GM10266 (cell line): ENCODE measurements at regions not wholly inside any gene's neighbourhood (a gene's known extent, or its start where the extent isn't known, plus 50 kb on each side); places are given as distances from the start of the nearest gene placed in this dataset.

Experiments
- DNase-seq: peaks from one replicate; pipeline ENCODE4 v3.0.0; 2012; ENCODE audit errors: extremely low spot score
- TF ChIP-seq, protein P1 (sequence below): IDR thresholded peaks from 2 replicates; pipeline ENCODE4 v1.5.1; 2012; ENCODE audit warnings: mild to moderate bottlenecking, low read depth; ENCODE audit not compliant: control insufficient read depth, insufficient read depth; ENCODE audit errors: missing control alignments

DNA sequence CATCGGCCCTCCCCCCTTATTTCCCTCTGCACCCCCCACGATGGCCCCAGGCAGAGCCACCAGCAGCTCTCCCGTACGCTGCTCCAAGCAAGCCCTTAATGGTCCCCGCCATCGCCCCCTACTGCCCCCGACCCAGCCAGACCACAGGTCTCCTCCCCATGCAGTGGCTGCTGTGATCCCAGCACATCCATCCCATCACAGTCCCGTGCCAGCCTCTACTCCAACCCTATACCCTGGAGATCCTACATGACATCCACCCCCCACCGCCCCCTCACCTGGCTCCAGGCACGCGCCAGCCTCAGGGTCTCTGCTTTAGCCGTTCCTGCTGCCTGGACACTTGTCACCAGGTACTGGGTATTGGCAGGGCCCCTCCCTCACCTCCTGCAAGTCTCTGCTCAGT is 85.8 kb upstream of the RTL6 start:
- TF ChIP-seq, protein P1, sequence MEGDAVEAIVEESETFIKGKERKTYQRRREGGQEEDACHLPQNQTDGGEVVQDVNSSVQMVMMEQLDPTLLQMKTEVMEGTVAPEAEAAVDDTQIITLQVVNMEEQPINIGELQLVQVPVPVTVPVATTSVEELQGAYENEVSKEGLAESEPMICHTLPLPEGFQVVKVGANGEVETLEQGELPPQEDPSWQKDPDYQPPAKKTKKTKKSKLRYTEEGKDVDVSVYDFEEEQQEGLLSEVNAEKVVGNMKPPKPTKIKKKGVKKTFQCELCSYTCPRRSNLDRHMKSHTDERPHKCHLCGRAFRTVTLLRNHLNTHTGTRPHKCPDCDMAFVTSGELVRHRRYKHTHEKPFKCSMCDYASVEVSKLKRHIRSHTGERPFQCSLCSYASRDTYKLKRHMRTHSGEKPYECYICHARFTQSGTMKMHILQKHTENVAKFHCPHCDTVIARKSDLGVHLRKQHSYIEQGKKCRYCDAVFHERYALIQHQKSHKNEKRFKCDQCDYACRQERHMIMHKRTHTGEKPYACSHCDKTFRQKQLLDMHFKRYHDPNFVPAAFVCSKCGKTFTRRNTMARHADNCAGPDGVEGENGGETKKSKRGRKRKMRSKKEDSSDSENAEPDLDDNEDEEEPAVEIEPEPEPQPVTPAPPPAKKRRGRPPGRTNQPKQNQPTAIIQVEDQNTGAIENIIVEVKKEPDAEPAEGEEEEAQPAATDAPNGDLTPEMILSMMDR: no peak

DNA sequence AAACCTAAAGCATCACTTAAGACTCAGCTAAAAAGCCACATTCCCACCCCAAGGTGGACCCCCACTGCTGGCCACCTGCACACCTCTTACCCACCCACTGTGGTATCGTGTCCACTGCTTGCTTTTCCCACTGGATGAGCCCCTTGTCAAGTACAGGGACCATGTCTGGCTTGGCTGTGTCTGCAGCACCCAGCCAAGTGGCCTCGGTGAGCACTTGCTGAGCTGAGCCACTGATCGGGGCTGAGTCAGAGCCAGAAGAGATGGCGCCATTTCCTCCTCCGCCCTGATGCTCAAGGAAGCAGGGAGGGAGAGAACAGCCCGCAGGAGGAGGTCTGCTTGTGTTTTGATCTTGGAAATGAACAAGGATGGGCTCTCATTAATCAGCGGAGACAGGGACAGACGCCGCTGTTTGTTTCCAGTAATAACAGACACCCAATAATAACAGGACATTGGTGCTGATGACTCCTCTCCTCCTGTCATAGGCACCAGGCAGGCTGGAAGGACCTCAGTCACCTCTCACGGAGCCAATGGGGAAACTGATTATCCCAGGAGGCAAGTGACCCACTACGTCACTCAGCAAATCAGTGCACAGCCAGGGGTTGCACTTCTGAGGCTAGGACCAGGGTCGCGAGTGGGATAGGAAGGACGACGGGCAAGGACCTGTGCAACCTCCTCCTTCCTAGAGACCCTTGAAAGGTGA is 85.2 kb upstream of the RTL6 start:
- DNase-seq: no peak
- TF ChIP-seq, protein P1: no peak

More for the DNA sequence above, 85.8 kb upstream of the RTL6 start:
- DNase-seq: no peak

DNA sequence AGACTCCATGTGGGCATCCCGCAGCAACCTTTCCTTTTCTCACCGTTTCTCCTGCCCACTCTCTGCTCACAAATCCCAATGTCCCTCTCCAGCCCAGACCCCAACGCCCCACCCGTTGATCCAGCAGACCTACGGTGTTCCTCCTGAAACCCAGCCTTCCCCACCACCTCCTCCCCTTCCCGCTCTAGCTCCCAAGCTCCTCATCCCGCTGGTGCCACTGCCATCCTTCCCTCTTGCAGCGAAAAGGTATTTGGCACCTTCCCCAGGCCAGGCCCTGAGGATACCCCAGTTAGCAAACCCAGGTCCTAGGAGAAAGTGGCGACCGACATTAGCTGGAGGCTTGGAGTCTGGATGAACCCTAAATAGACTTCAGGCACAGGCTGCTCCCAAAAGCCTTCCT is 84.0 kb upstream of the RTL6 start:
- no peak for DNase-seq
- TF ChIP-seq, protein P1: no peak

DNA sequence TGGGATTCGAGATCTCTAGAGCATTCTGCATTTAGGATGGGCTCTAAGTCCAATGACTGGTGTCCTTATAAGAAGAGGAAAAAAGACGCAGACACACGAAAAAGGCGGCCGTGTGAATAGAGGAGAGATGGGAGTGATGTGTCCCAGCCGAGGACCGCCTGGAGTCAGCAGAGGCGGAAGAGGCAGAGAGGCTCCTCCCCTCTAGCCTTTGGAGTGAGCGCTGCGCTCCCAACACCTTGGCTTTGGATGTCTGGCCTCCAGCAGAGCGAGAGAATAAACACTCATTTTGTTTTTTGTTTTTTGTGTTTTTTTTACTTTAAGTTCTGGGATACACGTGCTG is 83.0 kb upstream of the RTL6 start:
- DNase-seq: no peak
- TF ChIP-seq, protein P1: no peak

DNA sequence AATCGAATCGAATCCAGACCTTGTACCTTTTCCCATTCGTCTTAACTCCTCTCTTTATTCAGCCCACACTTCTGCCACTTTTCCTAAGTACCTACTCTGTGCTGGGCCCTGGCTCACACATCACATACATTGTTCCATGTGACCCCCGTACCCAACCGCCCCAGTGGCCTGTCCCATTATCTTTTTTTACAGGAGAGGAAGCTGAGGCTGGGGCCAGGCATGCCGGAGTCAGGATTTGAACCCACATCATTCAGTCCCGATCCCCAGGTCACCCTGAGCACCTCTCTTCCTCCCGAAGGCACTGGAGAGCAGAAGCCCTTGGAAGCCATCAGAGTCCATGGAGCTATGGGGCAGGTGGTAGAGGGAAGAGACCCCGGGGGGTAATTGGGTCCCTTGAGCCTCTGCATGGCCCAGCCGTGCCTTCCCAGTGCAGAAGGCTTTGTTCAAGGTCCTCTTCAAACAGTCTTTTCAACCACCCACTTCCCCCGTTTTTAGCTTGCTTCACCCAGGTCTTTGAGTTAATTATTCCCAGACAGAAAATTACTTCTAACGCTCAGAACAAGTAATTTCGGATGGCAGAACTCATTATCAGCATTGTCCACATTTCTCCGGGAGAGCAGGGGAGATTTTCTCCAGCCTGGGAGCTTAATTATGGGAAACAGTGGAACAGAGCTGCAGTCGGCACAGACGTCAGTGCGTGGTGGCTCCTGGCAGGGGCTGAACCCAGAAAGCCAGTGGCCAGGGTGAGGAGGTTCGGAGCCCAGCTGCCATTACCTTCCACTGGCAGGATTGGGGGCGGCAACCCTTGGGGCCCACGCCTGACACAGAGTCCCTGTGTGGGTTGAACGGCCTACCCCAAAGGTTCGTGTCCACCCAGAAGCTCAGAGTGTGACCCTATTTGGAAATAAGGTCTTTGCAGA is 82.4 kb upstream of the RTL6 start:
- TF ChIP-seq, protein P1: no peak
- no peak for DNase-seq

DNA sequence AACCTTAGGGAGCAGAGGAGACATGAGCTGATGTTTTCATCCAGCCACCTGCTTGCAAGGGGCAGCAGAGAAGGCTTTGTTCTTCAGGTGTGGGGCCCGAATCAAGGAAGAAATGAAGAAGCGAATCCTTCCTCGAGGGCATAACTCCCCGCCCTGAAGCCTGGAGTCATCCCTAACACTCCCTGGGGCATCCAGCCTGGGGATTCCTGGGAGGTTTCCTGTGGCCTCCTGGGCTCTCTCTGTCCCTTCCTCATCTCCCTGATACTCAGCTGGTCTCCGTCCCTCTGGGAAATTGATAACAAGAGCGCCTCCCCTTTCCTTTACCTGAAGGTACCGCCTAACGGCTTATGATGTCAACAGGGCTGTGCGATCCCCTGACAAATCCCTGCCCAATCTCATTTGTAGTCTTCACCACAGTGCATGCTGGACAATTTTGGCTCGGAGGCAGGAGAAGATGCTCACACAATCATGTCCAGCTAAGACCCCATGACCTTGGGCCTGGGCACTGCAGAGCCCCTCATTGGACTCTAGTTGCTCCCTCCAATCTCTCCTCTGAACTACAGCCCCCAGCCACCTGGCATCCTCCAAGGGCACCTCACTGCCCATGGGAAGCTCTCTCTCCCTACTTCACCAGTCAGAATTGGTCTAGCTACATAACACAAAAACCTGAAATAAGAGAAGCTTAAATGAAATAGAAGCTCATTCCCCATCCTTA is 80.6 kb upstream of the RTL6 start:
- DNase-seq: no peak
- TF ChIP-seq, protein P1: no peak
